ENCODE measurements at regions not wholly inside any gene's neighbourhood (a gene's known extent, or its start where the extent isn't known, plus 50 kb on each side); places are given as distances from the start of the nearest gene placed in this dataset.

DNA sequence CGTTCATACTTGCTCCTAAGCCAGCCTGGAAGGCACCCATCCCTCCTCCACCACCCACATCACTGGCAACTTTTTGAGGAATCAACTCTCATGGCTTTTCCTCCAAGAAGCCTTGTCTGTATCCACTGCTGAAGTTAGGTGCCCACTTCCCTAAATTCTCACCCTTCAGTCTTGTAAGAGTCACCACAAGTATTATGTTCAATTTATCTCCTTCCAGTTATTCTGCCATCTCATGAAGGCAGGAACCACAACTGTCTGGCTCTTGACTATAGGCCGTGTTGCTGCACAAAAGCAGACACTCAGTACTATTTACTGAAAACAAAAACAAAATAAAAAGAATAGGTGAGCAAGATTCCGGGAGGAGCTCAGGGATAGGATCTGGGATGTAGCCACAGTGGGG, 234.8 kb downstream of the CYRIA start:
- DNase-seq, result no peak
- 56 to 75% (median 64%) methylated on average over 3 of the region's 3 CpGs for WGBS, 5 donors
- no peaks in the 10 kb centered on the region for H3K36me3 ChIP-seq
- no peak overlapping the region for H3K27ac ChIP-seq
- intact Hi-C loops (cut with DNase I; ENCODE audit: low total_unique reads), result no loop called here
- no peaks in the 10 kb centered on the region for H3K9me3 ChIP-seq
- H3K4me1 ChIP-seq, result no peaks in the 10 kb centered on the region
- no peaks in the 10 kb centered on the region for H3K27me3 ChIP-seq (replicated peaks in 1 of 7)
- TF ChIP-seq, protein P1, sequence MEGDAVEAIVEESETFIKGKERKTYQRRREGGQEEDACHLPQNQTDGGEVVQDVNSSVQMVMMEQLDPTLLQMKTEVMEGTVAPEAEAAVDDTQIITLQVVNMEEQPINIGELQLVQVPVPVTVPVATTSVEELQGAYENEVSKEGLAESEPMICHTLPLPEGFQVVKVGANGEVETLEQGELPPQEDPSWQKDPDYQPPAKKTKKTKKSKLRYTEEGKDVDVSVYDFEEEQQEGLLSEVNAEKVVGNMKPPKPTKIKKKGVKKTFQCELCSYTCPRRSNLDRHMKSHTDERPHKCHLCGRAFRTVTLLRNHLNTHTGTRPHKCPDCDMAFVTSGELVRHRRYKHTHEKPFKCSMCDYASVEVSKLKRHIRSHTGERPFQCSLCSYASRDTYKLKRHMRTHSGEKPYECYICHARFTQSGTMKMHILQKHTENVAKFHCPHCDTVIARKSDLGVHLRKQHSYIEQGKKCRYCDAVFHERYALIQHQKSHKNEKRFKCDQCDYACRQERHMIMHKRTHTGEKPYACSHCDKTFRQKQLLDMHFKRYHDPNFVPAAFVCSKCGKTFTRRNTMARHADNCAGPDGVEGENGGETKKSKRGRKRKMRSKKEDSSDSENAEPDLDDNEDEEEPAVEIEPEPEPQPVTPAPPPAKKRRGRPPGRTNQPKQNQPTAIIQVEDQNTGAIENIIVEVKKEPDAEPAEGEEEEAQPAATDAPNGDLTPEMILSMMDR (IDR thresholded peaks at IDR 0.05 in 8 of 11, conservative IDR thresholded peaks at IDR 0.05 in 3 of 11), result no peak
- TF ChIP-seq POLR2A (IDR thresholded peaks at IDR 0.05) (no peak), POLR2AphosphoS5 (IDR thresholded peaks at IDR 0.05) (no peak)
- H3K4me3 ChIP-seq, result no peak overlapping the region

DNA sequence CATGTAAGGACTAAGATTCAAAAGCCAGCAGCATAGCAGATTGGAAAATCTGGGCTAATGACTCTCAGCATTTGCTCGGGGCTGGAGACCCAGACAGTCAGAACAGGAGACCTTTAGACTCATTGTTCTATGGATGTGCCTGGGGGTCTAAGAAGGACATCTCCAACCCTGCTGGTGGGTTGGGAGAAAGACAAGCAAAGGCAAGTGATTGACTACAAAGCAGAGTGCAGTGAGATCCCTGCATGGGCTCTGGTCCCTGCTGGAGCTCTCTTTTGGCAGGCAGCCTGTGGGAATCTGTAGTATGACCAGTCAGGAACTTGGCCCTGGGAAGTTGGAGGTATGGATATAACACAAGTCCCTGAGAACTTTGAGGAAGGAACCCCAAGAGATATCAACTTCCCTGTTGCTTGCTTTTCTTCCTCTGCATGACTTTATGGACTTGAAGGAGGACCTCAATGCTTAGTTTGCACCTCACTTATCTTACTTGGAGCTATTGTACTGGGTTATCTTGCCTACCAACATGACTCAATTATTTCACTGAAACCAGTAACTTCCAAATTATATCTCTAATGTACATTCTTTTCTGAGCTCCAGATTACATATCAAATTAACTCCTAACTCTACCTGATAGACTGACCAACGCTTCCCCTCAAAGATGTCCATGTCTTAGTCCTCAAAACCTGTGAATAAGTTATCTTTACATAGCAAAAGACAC, 236.0 kb downstream of the CYRIA start:
- Histone ChIP-seq H3K4me3 (no peak overlapping the region), H3K27me3 (replicated peaks in 1 of 7) (no peaks in the 10 kb centered on the region), H3K36me3 (no peaks in the 10 kb centered on the region), H3K4me1 (no peaks in the 10 kb centered on the region), H3K27ac (no peak overlapping the region), H3K9me3 (no peaks in the 10 kb centered on the region)
- no peak for TF ChIP-seq POLR2AphosphoS5 (IDR thresholded peaks at IDR 0.05)
- no peak for TF ChIP-seq POLR2A (IDR thresholded peaks at IDR 0.05)
- TF ChIP-seq, protein P1 (IDR thresholded peaks at IDR 0.05 in 8 of 11, conservative IDR thresholded peaks at IDR 0.05 in 3 of 11), result no peak
- 32 to 68% (median 44%) methylated on average over 2 of the region's 2 CpGs for WGBS, 5 donors
- intact Hi-C loops (cut with DNase I; ENCODE audit: low total_unique reads), result no loop called here
- no peak for DNase-seq

DNA sequence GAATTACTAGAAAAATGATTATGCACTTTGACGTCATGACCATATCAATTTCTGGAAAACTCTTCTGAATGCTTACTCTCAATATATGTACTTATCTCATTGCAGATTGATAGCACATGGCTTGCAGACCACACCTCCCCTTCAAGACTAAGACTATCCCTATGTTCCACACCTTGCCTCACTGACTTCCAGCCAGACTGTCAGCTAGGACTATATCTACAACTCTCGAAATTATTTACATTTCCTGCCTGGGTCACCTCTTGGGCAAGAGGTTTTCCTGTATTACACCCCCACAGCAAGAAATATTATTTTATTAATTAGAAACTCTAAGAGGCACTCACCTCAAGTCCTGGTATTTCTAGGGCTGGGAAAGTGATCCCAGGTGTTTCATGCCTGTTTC, 236.6 kb downstream of the CYRIA start:
- H3K36me3 ChIP-seq, result no peaks in the 10 kb centered on the region
- no peak for DNase-seq
- TF ChIP-seq, protein P1 (IDR thresholded peaks at IDR 0.05 in 8 of 11, conservative IDR thresholded peaks at IDR 0.05 in 3 of 11), result no peak
- TF ChIP-seq POLR2AphosphoS5 (IDR thresholded peaks at IDR 0.05), result no peak
- TF ChIP-seq POLR2A (IDR thresholded peaks at IDR 0.05), result no peak

DNA sequence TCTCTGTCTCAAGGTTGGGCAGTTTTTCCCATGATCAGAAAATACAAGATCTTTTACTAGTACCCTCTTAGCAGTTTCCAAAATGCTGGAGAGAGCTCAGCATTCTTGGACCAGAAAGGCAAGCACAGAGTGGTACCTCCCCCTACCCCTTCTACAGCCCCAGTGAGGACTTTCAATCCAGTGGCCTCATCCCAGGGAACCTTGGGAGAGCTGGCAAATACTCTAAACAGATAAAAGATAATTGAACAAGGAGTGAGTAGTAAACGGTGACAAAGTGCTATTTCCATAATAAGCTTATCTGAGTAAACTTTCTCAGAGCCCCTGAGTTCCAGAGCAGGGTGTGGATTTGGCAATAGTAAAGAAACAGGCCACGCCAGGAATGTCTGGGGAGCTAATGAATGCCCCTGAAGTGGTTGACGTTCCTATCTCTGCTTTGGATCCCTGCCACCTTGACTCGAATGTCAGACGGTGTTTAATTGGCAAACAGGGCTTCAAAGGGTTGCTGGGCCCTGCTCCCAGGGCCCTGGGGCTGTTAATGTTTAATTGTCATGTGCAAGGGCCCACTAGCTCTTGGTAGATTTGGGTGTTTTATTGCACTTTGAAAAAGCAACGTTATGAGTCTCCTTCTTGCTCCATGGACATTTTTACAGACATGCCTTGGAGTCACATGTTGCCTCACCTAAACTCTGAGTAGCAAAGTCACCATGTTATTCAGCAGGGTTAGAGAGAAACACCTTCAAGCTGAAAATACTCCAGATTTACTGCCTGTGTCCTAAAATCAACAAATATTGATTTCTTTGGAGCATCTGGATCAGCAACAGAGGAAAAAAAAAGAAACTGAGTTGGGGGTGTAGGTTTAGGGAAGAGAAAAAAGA, 239.9 kb downstream of the CYRIA start:
- no peak for DNase-seq
- H3K9me3 ChIP-seq, result no peaks in the 10 kb centered on the region
- no peak overlapping the region for H3K27ac ChIP-seq
- intact Hi-C loops (cut with DNase I; ENCODE audit: low total_unique reads), result no loop called here
- no peaks in the 10 kb centered on the region for H3K36me3 ChIP-seq
- H3K27me3 ChIP-seq (replicated peaks in 1 of 7), result no peaks in the 10 kb centered on the region
- no peaks in the 10 kb centered on the region for H3K4me1 ChIP-seq
- TF ChIP-seq POLR2A (IDR thresholded peaks at IDR 0.05) (no peak), POLR2AphosphoS5 (IDR thresholded peaks at IDR 0.05) (no peak)
- TF ChIP-seq, protein P1 (IDR thresholded peaks at IDR 0.05 in 8 of 11, conservative IDR thresholded peaks at IDR 0.05 in 3 of 11), result no peak
- no peak overlapping the region for H3K4me3 ChIP-seq
- WGBS, 5 donors, result 44 to 69% (median 57%) methylated on average over 6 of the region's 6 CpGs

More for the DNA sequence above, 236.6 kb downstream of the CYRIA start:
- Histone ChIP-seq H3K4me3 (no peak overlapping the region), H3K27me3 (replicated peaks in 1 of 7) (no peaks in the 10 kb centered on the region), H3K27ac (no peak overlapping the region), H3K4me1 (no peaks in the 10 kb centered on the region), H3K9me3 (no peaks in the 10 kb centered on the region)
- WGBS, 5 donors, result 51 to 79% (median 64%) methylated on average over 2 of the region's 2 CpGs
- intact Hi-C loops (cut with DNase I; ENCODE audit: low total_unique reads), result no loop called here
